NCI-H524 (cell line): ENCODE measurements at regions not wholly inside any gene's neighbourhood (a gene's known extent, or its start where the extent isn't known, plus 50 kb on each side); places are given as distances from the start of the nearest gene placed in this dataset.
A peak's percentile ranks its signal among the peaks of the same experiment; 100 is the strongest.

Experiments used
- DNase-seq, 2 experiments: peaks; one replicate each; lab custom pipeline; 2025; lab: John Stamatoyannopoulos, UW

DNA sequence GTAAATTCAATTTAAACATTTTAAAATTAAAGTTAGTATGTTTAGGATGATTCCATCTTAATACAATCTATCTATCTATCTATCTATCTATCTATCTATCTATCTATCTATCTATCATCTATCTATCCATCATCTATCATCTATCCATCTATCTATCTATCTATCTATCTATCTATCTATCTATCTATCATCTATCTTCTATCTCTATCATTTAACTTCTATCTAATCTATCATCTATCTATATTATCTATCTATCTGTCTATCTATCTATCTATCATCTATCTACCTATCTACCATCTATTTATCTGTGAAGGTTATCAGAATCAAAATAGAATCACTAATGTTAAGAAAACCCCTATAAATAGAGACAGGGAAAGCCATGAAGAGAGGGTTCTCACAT lies 78.3 kb downstream of the RAMP3 start:
- DNase-seq, result no peak

DNA sequence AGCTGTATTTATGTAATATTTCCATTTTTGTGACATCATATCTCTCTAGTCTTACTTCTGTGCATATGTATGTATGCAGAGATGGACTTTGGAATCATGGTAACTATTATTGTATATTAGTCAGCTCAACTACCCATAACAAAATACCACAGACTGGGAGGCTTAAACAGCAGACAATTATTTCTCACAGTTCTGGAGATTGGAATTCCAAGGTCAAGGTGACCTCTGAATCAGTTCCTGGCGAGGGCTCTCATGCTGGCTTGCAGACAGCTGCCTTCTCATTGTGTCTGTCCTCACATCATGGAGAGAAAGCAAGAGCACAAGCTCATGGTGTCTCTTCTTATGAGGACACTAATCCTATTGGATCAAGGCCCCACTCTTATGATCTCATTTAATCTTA lies 79.1 kb downstream of the RAMP3 start:
- no peak for DNase-seq

DNA sequence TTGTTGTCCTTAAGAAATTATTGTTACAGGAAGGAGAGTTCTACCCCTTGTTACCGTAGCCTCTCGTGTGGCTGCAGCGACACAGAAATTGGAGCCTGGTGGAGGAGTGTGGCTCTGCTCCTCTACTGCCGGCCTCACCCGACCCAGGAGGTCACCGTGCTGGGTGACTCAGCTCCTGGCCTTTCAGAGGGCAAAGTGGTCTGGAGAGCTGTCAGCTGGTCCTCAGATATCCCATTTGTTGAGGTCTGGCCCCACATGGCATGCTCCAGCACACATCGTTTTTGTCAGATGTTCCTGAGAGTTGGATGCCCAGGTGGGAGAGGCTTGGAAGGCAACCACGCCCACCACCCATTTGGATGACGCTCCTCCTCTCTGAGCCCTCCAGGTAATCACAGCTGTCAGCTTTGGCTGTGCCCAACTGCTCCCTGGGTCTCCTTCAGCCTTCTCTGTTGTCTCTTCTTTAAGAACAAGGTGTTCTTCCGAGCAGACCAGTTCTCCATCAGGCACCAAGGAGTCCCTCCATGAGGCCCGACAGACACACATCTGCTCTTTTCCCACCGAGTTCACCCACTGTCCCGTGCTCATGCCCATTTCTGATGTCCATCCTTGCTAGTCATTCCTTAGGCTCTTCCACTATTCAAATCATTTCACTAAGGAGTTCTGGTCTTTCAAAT lies 80.3 kb downstream of the RAMP3 start:
- no peak for DNase-seq

DNA sequence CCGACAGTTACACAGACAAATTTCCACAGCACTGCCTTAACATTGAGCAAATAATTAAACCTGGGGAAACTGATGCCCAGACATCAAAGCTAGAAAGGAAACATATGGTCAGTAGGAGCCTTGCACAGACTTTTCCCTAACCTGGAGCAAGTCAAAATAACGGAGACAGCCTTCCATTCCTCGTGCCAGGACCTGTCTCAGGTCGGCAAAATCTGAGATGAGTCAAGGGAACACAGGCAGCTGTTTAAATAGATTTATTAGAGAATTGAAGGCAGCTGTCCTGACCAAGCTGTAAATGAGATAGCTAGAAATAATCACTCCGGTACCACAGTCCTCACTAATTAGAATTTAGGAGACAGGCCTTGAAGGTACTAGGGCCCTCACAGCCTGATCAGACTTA lies 81.2 kb downstream of the RAMP3 start:
- no peak for DNase-seq

DNA sequence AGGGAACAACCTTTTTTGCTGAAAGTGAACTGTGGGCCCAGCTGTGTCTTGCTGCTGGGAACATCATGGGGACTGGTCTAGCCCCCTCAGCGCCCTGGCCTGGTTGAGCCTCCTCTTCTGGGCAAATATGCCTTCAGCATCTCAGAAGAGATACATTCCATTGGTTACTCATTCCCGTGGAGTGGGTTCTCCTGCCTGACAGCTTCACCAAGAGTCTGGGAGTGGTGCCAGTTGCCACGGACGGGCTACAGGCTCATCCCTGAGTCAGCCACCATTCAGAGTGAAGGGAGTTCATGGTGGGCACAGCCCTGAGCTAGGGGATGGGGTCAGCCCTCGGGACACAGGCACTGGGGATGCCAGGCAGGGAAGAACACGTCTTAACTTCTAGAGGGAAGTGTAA lies 81.9 kb downstream of the RAMP3 start:
- DNase-seq, result no peak

DNA sequence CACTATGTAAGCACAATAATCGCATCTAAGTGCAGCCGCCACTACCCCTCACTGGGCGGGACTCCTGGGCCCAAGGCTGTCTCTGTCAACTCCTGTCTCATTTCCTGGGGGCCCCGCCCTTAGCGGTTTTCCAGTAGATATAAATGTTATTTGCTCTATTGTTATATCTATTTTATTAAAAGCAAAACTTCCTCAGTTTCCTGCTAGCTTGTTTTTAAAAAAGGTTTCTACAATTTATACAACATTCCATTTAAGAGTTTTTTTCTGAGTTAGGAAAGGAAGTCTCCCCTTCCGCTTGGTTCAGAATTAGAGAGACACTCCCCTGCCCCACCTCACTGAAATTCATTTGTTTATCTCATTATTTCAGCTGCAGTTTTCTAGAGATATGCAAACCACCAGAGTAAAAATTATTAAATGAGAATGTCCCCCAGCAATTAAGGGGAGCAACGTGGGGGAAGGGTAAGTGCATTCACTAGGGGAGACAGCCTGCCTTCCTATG lies 82.7 kb downstream of the RAMP3 start:
- DNase-seq, result no peak

DNA sequence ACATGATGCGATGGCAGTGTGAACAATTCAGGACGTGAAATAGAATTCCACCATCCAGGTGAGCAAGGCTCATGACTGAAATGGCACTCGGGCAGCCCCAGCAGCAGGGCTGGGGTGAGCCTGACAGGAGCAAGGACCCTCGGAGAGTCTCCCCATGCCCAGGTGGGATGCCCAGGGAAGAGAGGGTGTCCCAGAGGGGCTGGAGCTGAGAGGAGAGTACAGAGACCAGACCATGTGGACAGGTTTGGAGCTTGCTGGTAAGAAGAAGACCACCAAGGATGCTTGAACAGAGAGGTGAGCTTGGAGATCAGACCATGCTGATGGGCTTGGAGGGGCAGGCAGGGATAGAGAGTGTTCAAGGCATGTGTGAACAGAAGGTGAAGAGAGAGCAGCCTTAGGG lies 83.3 kb downstream of the RAMP3 start:
- DNase-seq, result no peak

DNA sequence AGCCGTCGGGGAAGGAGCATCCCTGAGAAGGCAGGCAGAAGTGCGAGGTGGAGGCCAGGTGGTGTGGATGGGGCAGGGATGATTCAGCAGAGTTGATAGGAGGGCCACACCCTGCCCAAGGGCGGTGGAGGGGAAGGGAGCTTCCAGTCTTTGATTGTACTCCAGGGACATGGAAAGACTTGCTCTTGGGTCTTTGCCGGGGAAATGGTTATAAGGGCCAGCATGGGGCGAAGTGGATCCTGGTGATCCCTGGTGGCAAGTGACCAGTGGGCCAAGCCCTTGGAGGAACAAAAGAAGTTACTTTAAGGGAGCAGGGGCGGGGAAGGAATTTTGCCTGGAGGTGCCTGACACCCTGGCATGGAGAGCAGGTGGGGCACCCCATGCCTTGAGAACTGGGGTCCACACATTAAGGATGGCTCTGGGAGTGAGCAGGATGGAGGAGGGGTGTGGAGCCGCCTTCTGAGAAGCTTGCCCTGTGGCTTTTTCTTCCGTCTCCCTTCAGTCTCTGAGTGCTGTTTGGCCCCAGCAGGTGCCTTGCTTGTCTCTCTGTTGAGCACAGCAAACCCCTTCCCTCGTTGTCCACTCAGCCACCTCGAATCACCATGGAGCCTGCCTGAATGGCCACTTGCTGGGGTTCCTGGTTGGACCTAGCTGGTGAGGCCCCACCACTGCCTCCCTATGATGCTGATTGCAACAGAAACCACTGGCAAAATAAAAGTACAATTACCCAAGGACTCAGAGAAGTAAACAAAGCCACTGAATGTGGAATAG lies 83.9 kb downstream of the RAMP3 start:
- no peak for DNase-seq

DNA sequence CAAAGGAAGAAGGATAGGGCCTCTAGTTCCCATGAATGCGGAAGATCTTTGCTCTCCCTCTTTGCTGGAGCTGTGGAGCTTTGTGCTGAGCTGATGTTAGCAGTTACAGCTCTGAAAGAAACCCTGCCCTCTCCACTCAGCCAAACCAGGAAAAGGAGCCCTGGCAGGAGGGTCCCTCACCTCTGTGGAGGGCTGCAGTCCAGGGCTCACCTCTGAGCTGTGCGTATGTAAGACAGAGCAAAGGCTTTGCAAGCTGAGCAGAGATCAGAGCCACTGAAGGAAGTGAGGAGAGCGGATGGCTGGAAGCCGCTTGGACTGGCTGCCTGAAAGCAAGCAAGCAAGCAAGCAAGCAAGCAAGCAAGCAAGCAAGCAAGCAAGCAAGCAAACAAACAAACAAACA lies 84.7 kb downstream of the RAMP3 start:
- no peak for DNase-seq

DNA sequence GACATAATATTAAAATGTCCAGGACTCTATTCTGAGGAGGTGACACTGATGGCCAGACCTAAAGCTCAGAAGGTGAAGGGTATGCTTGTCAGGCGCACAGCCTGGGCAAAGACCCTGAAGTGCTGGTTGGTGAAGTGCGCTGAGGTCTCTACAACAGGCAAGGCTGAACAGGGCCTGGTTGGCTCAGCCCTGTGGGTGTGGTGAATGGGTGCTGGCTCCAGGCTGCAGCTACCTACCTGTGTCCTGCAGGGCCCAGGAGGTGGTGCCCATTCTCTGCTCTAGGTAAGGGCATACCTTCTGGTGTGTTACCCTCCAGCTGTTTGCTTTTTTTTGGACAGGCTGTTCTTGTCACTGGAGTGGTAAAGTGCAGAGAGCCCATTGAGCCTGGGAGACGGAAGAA lies 85.1 kb downstream of the RAMP3 start:
- DNase-seq, result peak in 1 of 2 experiments; percentile 16

DNA sequence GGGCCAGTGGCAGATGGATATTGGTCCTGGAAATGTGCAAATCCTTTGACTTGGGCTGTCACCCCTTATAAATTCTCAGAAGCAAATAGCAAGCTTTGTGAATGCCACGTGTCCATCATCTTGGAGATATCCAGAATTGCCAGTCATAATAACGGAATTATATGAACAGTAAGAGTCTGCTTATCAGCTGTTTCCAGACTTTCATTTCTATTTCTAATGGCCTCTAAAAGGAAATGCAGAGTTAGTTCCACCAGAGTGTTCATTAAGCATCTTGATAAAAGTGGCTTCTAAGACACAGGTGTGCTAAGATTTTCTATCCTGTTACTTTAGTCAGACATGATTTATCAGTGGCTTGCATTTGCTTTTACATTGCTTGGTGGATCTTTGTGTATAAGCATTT lies 87.4 kb downstream of the RAMP3 start:
- DNase-seq, result peak; percentile 14 to 84

DNA sequence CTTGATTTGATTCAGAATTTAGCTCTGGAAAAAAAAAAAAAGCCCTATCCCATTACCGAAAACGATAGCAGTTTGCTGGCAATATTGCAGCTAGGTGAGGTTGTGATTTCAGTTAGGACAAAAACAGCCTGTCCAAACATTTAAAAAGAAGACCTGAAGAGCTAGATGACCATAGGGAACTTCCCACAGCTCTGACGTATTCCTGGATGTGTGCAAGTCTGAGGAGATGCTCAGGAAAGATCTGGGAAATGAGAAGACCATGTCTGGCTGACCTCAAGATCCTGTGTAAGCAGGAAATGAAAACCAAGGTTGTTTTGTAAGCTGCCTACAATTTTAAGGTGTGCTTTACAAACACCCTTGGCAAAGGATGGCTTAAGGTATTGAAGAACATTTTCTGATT lies 88.7 kb downstream of the RAMP3 start:
- no peak for DNase-seq

DNA sequence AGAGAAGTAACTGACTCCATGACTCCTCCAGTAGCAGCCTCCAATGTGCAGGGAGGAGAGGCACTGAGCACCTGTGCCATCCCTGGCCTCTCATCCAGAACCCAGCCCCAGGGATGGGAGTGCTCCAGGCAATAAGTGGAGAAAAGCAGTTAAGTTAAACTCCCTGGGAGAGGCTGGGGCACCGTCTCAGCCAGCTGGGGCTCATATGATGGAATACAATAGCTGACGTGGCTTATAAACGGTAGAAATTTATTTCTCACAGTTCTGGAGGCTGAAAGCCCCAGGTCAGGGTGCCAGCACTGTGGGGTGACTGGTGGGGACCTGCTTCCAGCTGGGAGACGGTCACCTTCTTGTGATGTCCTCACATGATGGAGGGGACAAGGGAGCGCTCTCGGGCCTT lies 94.7 kb downstream of the RAMP3 start:
- no peak for DNase-seq

DNA sequence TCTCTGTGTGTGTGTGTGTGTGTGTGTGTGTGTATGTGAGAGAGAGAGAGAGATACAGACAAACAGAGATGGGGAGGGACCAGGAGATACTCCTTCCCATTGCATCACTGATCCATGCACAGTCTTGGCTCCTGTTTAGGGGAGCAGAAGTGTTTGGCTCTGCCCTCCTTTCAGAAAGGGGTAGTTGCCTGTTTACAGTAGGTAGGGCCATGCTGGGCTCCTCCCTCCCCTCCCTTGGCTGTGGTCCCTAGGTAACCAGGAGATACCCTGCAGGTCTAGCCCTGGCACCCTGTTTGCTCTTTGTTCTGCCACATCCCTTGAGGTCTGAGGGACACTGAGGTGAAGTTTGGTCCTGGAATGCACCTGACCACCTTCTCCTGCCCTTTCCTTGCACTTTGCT lies 95.3 kb downstream of the RAMP3 start:
- DNase-seq, result no peak

DNA sequence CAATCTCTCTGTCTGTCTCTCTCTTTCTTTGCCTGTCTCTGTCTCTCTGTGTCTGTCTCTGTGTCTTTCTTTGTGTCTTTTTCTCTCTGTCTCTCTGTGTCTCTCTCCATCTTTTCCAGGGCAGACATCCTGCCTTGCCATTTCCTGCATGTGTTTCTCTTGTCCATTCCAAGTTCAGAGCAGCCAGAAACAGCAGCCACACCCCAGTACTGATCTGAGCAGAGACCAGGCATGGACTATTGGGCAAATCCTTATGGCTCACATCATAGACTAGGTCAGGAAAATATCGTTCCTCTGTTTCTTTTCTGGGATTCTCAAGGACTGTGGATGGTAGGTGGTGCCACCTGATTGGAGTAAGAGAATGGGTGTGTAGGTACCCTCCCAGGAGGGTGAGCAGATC lies 95.8 kb downstream of the RAMP3 start:
- no peak for DNase-seq

DNA sequence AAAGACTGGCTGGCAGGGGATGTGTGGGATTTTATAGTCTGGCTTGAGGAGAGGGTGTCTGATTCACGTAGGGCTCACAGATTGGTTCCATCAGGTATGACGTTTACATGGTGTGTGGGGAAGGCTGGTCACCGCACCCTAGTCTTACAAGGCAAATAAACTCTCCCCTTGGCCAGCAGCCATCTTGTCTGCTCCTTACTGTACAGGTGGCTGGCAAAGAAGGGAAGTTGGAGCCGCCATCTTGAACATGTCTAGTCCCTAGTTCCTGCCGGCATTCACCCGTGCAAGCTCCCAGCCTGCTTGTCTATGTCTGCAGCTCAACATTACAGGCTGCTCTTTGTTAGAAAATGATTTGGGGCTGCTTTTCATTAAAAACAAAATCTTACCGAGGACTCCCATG lies 97.6 kb downstream of the RAMP3 start:
- DNase-seq, result no peak

DNA sequence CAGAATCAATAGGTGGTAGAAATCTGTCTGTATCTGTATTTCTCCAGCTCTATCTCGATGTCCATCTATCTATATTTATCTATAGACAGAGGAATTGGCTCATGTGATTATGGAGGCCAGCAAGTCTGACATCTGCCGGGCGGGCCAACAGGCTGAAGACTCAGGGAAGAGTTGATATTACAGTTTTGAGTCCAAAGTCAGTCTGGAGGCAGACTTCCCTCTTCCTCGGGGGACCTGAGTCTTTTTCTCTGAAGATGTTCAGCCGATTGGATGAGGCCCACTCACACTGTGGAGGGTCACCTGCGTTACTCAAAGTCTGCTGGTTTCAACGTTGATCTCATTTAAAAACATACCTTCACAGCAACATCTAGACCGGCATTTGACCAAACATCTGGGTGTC lies 98.7 kb downstream of the RAMP3 start:
- DNase-seq, result no peak

DNA sequence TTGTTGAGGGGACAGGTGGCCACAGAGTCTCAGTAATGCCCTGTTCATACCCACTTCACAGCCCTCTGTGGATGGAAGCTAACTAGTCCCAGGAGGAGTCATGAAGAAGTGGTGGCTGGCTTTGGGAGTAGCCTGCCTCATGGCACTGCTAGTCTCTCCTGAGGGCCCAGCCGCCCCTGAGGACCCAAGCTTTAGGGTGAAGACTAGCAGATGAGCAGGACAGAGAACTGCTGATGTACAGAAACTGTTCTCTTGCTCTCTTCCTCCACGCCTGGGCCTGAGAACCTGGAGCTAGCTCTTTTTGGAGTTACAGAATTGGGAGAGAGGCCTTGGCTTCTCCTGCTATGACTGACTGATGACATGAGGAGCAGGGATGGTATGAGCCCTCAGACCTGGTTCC lies 99.2 kb downstream of the RAMP3 start:
- no peak for DNase-seq

DNA sequence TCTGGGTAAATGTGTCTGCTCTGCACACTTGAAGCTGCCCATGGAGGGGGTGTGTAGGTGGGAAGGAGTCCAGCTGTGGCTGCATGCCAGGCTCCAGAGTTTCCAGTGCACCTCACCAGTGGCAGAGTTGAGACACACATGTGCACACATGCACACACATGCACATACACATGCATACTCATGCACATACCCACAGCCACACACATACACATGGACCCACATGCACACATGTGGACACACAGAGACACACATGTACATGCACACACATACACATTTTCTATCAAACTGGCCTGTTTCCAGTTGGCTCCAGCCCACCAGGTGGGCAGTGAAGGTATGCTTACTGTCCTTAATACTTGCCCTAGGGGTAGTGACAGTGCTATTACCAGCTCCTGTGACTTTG lies 99.7 kb downstream of the RAMP3 start:
- no peak for DNase-seq

DNA sequence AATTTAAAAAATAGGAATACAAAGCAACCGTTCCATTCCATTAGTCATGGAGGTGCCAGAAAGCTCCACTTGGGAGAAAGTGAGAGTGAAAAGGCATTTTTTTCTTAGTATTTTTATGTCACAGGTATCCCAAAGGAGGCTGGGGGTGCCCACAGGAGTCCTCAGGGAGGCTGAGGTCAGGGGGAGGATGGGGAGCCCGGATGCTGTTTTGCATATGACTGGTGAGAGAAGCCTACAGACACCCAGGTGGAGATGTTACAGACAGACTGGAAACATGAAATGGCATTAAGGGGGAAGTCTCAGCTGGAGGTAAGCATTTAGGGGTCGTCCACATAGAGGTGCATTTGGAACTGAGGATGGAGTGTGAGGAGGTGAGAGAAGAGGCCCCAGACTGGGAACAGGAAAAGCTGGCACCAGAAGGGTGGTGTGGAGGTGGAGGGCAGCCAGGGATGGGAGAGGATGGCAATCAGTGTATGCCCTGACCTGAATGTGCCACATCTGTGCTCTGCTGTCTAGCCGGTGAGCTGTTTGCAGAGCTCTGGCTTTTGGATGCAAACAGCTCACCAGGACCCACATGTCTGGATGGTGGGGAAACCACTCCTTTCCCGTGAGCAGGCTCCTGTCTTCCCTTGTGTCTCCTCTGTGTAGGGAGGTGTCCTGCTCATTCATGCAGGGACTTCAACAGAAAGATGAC lies 101.1 kb downstream of the RAMP3 start:
- no peak for DNase-seq

DNA sequence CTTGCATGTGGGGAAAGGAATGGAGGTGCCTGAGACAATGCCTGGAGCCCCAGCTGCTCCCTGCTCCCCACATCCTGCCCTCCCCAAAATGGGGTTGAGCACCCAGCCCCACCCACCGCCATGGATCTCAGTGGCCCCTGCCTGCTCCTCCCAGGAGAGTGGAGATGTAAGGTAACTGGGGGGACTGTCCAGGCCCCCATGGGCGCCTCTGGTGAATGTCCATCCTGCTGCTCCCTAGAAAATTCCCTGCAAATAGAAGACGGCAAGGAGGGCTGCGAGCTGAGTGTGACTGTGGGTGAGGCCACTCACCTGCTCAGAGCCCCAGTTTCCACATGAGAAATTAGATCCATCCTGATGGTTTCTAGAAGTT lies 101.6 kb downstream of the RAMP3 start:
- no peak for DNase-seq

DNA sequence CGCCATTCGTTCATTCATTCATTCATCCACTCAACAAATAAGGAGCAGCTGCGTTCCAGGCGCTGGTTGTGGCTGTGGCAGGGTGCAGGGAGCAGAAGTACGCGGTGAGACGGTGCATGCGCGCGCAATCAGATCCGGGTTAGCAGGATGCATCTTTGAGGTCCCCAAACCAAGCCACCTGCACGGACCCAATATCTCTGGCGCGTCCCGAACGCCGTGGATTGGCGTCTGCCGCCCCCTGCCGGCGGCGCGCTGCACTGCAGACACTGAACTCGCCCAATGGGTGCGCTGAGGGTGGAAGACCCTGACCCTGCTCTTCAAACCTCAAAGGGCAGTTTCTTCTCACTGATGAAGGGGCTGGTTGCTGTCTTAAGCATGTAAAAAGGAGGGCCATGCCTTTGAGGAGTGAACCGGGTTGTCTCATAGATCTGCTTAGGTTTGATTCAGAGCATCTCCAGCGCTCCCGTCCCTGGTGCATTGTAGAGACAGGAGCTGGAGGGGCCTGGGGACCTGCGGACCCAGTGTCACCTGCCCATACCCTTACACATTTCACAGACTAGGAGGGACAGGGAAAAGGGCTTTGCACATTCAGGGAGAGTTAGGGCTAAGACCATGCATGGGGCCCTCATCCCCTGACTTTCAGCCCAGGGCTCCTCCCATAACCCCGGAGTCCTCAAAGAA lies 102.5 kb downstream of the RAMP3 start:
- peak; percentile 57 to 78 for DNase-seq

DNA sequence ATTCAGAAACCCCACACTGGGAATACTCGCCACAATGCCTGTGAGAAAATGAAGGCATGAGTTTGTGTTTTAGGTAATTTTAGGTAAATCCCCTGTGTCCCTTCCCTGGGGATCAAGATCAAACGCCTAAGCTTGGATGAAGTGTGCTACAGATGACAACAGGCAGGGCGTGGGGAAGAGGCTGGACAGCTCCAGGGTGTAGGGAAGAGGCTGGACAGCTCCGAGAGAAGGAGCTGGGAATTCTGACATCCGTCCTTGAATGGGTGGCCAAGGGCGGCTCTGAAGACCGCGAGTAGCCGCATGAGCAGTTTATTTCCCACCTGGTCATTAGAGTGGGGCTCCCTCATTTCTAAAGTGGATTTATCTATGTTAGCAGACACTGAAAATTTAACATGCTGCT lies 109.7 kb downstream of the RAMP3 start:
- no peak for DNase-seq
